GM21786 (cell line): ENCODE measurements at regions not wholly inside any gene's neighbourhood (a gene's known extent, or its start where the extent isn't known, plus 50 kb on each side); places are given as distances from the start of the nearest gene placed in this dataset.
"Not testable (repeated sequence)": the region's sequence is repeated elsewhere in the genome, so short reads cannot be mapped to it uniquely, and the experiment has no call there.

Source experiments
- ATAC-seq: cut with Tn5 transposase; IDR thresholded peaks from one replicate; pipeline ENCODE4 v1.9.1; 2021; ENCODE audit not compliant: unreplicated experiment

- no peak for ATAC-seq
Observed at GRCh38 chr10:52966904-52967303, 194.3 kb upstream of the MBL2 start.

GRCh38 chr10:52965938-52966401, 193.4 kb upstream of the MBL2 start:
- ATAC-seq: peak; percentile 94

- ATAC-seq: no peak
Observed at GRCh38 chr10:52965509-52965908, 192.9 kb upstream of the MBL2 start.

GRCh38 chr10:52961323-52961722, 188.7 kb upstream of the MBL2 start:
- peak; percentile 22 for ATAC-seq

GRCh38 chr10:52959810-52960209, 187.2 kb upstream of the MBL2 start:
- no peak for ATAC-seq

- ATAC-seq: no peak
Observed at GRCh38 chr10:52956861-52957260, 184.3 kb upstream of the MBL2 start.

DNA sequence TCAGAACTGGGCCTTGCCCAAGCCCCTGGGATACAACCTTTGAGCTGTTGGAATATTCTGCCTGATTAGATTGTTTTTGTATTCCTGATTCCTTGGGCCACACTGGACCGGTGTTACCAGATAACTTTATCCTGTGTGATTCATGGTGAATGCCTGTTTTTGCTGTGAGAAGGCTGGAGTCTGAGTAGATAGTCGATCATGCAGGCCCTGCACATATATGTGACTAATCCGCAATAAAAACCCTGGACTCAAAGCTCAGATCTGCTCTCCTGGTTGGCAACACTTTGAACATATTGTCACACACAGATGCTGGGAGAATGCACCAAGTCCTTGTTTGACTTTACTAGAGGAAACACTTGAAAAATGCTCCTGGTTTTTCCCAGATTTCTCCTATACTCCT, 183.9 kb upstream of the MBL2 start:
- no peak for ATAC-seq

GRCh38 chr10:52955337-52955736, 182.8 kb upstream of the MBL2 start:
- ATAC-seq: no peak

- ATAC-seq: no peak
Observed at GRCh38 chr10:52954407-52954806, 181.8 kb upstream of the MBL2 start.

- no peak for ATAC-seq
Observed at GRCh38 chr10:52952391-52953055, 179.9 kb upstream of the MBL2 start.

GRCh38 chr10:52951824-52952223, 179.2 kb upstream of the MBL2 start:
- ATAC-seq: peak; percentile 97

DNA sequence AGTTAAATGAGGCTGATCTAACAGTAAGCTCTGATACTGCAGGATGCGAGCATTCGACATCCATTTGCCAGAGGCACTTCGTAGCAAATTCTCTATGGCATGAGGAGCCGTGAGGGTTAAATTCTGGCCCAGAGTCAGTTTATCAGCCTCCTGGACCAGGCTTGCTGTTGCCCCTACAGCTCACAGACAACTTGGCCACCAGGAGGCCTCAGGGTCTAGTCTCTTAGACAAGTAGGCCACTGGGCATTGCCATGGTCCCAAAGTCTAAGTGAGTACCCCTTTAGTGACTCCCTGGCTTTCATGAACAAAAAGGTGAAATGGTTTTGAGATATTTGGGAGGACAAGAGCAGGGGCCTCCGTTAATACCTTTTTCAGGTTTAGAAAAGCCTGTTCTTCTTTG, 178.0 kb upstream of the MBL2 start:
- ATAC-seq: no peak

DNA sequence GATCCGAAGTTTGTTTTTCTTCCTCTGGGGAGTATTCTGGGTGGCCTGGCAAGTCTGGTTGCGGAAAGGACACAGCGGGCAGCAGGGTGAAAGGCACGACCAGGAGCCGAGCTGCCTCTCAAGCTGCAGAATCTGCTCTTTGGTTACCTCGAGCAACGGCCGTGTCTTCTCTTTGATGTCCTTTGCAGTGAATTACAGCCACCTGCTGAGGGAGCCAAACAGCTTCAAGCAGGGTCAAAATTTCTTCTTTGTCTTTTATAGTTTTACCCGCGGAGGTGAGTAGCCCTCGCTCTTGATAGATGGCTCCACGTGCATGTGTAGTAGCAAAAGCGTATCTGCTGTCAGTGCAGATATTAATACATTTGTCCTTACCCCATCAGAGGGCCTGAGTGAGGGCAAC, 177.3 kb upstream of the MBL2 start:
- ATAC-seq: no peak

GRCh38 chr10:52946486-52946885, 173.9 kb upstream of the MBL2 start:
- no peak for ATAC-seq

DNA sequence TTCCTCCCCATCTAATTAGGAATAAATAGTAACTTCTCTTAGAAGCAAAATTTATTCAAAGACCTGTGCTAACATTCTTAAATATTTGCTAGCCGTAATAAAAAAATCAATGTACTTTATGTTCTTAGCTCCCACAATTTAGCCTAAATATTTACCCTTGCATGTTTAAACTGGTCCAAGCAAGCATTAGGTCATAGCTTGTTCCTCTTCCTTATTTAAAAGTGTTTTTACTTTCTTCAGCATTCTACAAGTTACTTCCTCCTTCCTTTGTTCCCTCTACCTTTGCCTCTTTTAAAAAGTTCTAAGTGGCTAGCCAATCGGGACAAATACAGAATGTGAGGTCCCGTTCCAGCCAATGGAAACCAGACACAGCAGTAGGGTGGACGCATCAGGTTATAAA, 172.9 kb upstream of the MBL2 start:
- ATAC-seq: not testable (repeated sequence)

DNA sequence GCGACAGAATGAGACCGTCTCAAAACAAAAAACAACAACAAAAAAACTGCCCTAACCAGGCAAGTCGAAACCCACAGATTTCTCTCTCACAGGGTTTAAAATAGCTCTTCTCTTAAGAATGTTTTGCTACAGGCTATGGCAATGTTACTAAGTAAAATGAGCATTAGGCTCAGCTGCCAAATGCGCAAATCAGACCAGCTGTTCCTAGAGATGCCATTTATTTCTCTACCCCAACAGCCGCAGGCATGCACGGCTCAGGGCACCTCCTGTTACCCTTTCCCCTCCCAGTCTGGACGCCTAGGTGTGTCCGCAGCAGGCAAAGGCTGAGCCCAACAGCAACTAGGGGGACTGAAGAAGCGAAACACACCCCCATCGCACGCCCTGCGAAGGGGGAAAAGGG, 168.3 kb upstream of the MBL2 start:
- no peak for ATAC-seq

DNA sequence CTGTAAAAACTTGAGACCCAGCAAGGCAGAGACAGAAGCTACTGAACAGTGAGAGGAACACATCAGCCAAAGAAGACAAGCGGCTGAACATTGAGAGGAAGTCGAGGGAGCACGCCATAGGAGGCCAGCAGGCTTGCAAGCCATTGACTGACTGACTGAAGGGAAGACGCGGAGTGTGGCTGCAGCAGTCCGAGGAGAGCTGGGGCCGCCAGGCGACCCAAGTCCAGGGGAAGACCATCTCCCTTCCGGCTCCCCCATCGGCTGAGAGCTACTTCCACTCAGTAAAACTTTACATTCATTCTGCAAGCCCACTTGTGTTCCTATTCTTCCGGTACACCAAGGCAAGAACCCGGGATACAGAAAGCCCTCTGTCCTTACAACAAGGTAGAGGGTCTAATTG, 167.3 kb upstream of the MBL2 start:
- no peak for ATAC-seq

DNA sequence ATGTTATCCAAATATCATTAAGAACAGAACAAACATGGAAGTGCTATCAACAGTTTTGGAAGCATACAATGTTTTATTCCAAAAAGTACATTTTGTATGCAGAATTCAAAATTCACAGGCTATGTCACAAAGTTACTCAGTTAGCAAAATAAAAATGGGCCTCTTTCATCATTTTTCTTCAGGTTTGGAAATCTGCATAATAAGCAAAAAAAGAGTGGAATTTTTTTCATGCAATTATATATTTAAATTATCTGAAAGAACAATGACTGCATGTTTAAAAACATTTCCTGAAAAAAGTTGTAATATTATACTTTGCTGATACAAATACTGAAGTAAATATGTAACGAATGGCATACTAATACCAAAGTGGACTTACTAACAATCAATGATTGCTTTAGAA, 161.2 kb upstream of the MBL2 start:
- ATAC-seq: no peak

- no peak for ATAC-seq
Observed at GRCh38 chr10:52927678-52928077, 155.1 kb upstream of the MBL2 start.

DNA sequence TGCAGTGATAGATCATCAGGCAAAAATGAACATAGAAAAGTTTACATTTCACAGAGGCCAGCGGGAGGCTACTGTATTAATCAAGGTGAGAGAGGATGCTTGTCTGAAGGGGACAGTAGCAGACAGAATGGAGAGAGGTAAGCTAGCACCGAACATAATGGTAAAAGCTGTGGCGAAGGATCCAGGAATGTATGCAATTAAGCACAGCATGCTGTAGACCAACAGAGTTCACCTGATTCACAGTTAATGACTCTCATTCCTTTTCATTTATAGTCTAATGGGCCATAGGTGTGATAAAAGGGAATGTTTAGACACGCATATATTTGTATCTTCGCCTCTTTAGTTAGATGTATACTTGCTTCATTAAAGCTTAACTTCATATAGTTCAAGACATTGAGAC, 150.9 kb upstream of the MBL2 start:
- ATAC-seq: no peak

- peak; percentile 63 for ATAC-seq
Observed at GRCh38 chr10:52918714-52919305, 146.2 kb upstream of the MBL2 start.

DNA sequence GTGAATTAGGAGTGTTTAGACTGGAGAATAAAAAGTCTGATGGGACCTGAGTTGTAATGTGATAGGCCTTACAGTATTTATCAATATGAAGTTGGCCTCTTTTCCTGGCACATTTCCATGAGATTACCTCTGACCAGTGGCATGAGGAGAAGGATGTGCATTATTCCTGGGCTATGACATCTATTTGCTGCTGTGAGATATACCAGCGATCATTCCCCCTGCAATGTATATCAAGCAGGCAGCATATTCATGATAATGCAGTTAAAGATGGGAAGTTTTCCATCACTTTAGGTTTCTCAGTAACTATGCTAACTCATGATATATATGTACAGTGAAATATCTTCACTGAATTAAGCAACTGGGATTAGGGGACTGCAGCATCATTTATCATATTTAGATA, 142.8 kb upstream of the MBL2 start:
- ATAC-seq: no peak

DNA sequence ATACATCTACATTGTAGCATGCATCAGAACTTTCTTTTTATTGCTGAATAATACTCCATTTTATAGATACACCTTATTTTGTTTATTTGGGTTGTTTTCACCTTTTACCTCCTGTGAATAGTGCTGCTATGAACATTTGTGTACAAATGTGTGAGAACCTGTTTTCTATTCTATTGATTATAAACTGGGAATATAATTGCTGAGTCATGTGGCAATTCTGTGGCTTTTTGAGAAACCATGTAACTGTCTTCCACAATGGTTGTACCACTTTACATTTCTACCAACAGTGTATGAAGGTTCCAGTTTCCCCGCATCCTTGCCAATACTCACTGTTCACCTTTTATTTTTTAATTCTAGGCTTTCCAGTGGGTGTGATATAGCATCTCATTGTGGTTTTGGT, 138.6 kb upstream of the MBL2 start:
- no peak for ATAC-seq
